SIG-M5 treated with dmso at 0.1 percent for 504 hours (cell line): ENCODE measurements at regions not wholly inside any gene's neighbourhood (a gene's known extent, or its start where the extent isn't known, plus 50 kb on each side); places are given as distances from the start of the nearest gene placed in this dataset.
A peak's percentile ranks its signal among the peaks of the same experiment; 100 is the strongest.
"Not testable (repeated sequence)": the region's sequence is repeated elsewhere in the genome, so short reads cannot be mapped to it uniquely, and the experiment has no call there.

Experiments
- DNase-seq: peaks from one replicate; lab custom pipeline; 2025; ENCODE audit not compliant: unreplicated experiment; lab: John Stamatoyannopoulos, UW

DNA sequence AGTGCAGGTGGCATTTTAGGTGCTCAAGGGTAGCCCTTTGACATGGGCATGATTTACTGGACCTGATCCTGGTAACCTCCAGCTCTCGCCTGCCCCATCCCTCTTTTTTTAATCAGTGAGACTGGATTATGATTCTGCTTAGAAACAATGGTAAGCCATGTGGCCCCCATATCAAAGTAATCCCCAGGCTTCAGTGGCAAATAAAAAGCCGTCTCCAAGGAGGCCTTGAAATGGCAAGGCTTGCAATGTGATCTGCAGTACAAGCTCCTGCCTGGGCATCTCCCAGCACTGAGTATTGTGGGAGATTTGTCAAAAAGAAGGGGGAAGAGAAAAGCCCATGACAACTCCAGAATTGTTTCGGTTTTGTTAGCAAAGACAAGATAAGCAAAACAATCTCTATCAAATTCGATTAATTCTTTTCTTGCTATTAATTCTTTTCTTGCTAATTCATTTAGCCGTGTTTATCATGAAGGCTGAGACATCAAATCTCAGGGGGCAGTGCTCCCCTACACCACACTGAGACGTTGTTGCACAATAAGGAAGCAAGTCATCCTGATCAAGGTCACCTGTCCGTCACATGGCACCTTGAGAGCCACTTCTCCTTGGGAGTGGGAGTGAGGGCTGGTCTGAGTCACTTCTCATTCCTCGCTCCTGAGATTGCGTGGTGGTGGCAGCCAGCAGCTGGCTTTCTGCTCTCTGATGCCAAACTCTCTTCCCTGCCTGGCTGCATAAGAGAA, 312.7 kb upstream of the GATB start:
- DNase-seq = no peak

DNA sequence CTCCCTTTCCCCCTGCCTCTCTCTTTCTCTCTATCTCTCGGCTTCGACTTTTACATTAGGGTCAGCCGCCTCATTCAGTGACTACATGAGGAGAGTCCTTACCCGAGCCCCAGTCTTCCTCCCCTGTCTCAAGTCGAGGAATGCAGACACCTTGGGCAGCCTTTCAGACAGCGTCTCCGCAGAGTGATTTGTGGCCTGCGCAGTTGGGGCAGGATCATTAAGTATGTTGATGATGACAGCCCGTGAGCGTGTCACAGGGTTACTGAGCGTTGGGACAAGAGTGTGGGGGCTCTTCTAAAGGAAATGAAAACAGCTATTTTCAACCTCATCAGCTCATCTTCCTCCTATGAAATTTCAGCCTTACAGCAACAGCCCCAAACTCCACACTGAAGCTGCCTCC, 312.1 kb upstream of the GATB start:
- no peak for DNase-seq

DNA sequence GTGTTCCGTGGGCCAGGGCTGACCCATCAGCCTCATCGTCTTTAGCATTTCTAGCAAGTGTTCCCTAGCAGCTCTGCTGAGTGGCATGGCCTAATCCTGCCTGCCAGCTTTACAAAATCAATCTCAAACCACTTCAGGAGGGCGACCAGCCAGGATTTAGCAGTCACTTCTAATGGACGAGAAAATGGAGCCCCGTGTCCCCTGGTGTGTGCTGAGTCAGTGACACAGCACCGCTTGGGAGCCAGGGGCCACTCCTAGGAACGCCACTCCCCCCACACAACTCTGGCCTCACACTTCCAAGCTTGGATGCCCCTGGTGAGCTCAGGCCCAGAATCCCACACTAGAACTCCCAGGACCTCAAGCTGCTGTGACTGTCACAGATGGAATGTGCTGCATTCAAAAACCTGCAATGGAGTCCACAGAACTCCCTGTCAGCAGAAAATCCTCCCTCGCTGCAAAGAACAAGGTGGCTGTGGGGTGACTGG, 311.2 kb upstream of the GATB start:
- DNase-seq = no peak

DNA sequence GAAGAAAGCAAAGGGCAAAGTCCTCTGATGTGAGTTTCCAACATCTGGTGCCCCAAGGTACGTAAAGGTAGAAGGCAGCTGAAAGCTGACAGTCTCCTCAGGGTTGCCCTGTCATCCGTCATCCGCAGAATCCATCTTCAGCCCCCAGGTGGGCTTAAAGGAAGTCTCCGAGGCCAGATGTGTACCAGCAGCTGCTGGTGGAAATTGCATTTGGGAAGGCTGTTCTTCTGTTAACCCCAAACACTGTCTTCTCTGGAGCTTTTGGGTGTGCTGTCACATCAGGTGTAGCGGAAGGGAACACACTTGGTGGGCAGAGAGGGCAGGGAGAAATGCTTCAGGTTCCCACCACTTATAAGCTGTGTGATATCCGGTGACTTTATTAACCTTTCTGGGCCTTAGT, 310.0 kb upstream of the GATB start:
- no peak for DNase-seq

DNA sequence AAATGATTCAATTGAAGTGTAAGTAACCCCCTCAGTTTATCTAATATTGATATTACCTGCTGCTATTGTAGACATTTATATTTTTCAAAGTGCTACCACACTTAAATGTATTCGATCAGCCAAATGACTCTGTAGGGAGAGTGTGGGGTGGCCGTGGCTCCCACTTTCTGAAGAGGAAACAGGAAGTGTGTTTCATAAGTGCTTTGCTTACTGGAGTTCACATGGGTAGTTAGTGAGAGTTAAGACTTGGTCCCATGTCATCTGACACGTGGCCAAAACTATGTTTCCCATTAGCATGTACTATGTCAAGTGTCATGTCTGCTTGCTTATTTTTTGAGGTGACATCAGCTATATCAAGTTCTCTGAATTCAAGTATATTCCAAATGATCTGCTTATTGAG, 308.1 kb upstream of the GATB start:
- DNase-seq = no peak

DNA sequence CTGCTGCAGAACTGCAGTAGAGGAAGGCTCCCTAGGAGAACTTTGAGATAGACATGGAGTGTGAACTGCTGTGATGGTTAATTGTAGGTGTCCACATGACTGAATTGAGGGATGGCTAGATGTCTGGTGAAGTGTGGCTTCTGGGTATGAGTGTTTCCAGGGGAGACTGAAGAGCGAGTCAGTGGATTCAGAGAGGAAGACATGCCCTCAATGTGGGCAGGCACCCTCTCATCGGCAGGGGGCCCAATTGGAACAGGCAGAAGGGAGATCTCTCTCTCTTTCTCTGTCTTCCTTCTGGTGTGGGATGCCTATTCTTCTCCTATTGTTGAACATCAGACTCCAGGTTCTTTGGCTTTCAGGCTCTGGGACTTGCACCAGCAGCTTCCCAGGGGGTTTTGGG, 304.7 kb upstream of the GATB start:
- no peak for DNase-seq

DNA sequence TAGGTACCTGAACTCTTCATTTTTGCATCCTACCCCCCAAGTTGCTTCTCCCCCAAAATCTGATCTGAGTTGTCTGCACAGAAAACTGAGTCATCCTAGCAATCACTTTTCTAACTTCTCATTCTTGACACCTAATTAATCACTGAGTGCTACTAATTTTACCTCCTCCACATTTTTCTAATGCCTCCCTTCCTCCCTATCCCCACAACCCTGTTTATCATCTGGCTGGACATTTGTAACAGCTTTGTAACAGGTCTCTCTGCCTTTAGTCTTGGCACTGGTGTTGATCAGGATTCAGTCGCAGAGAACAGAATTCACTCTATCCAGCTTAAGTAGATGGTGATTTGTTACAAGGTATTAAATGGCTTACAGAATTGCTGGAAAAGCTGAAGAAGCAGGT, 303.9 kb upstream of the GATB start:
- DNase-seq = no peak

DNA sequence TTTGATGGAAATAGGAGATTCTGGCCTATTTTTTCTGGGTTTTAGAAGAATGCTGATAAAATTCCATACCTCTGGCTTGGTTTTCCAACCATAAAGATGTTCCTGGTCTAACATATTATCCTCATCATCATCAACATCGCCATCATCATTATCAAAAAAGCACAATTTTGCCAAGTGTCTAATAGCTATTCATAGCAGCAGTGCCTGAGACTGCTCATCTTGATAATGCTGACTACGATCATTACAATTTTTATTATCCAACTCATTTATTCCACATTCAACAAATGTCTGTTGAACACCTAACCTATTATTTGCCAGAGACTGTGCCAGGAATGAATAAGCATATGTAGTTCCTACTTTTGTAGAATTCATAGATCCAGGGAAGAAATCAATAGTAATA, 303.5 kb upstream of the GATB start:
- DNase-seq = no peak

DNA sequence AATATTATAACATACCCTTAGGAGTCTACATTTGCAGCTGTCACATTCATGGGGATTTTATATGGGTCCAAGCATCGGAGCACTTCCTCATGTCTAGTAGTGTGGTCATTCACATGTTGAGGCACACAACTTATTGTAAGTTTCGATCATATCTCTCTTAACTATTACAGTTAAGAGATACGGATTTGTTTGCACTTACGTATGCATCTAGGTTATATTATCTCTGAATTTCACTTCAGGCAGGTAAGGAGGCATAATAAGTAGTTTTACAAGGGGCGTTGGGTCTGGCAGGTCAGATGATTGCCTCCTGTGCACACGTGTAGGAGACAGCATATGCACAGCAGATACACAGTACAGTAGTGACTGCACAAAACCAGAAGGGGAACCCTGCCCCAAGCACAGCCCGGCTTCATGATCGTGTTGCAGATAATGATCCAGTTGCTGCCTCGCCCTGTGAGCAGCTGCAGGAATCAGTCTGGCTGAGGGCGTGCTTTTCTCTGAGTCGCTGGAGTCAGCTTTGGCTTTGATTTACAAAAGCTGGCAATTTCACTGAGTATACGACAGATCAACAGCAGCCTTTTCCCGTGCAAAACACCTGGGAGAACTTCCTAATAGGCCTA, 302.9 kb upstream of the GATB start:
- no peak for DNase-seq

DNA sequence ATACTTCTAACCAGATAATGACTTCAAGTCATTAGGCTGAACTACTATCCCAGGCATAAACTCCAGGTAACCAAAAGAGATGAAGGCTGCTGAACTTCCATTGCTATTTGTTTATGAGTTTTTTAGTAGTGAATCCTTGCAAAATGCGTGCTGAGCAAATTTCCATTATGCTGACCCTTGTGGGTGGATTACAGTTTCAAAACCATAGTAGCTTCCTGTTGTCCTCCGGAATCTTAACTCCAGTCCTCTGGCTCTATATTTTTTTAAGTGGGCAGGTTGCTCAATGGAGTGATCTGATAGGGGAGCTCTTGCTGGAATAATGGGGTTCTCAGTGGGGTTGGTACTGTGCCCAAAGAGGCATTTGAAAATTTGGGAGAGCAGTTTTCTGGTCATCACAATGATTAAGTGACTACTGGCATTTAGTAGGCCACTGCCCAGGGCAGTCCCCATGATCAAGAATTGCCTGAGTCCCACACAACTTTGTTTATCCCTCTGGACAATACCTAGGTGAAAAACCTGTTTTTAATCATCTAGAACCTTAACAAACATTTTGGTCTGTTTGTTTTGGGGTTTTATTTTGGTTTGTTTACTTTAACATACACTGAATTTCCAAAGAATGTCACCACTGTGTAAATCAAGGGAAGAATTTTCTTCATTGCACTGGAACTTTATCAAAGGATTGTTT, 302.3 kb upstream of the GATB start:
- no peak for DNase-seq

DNA sequence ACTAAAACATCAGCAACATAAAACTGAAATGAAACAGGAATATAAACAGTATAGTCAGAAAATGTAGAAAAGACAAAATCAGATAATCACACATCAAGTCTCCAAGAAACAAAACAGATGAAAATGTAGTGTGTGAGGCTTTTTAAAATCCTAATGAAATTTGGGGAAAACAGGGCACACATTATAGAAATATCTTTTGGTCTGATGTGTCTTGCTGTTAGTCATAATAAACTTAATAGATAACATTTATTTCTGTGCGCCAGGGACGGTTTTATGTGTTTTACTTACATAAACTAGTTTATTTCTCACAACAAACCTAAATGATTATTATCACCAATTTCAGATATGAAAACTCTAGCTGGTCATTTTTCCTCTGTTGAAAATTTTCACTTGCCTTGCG, 293.9 kb upstream of the GATB start:
- no peak for DNase-seq

DNA sequence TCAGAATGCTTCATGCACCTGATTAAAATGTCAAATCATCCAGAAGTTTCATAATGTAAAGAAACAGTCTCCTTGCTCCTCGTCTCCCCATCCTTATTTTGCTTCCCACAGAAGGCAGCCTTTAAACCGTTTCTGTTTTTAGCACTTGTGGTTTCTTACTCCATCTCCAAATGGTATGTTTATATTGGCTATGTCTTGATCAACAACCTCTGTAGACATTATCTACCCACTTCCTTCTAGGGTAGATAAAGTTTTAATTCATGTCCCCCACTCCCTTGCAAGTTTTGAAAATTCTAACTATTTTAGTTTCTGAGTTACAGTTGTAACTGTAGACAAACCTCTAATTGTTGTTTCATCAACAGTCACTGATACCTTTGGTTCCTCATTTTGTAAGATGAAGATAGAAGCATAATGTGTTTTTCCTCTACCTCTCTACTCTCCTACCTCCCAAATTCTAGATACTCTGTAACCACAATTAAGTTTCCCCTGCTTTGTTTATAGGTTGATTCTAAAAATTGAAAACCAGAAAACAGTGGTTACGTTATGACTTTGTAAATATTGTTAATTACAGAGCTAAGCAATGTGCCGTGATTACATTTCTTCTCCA, 291.7 kb upstream of the GATB start:
- DNase-seq = peak; percentile 79

DNA sequence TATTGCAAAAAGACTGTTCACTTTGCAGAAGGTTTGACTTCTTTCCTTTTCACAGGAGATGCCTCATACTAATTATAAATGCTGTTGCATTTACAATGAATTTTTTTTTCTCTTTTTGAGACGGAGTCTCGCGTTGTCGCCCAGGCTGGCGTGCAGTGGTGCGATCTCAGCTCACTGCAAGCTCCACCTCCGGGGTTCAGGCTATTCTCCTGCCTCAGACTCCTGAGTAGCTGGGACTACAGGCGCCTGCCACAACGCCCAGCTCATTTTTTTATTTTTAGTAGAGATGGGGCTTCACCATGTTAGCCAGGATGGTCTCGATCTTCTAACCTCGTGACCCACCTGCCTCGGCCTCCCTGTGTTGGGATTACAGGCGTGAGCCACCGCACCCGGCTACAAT, 290.5 kb upstream of the GATB start:
- not testable (repeated sequence) for DNase-seq

DNA sequence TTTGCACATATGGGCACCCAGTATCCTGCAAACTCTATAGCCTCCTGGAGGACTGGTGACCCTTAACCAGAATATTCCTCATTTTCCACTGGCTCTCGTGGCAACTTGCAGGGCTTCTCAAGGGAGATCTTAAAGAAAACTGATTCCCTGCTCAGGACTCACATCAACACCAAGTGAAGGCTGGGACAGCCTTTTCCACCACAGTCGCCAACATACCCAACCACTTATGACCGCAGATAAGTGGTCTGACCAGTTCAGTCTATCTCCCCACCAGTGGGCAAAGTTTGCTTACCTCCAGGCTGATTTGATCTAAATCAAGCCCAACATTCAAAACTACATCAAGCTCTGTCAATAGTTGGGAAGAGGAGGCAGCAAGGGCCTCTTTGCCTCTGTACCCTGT, 289.3 kb upstream of the GATB start:
- no peak for DNase-seq

DNA sequence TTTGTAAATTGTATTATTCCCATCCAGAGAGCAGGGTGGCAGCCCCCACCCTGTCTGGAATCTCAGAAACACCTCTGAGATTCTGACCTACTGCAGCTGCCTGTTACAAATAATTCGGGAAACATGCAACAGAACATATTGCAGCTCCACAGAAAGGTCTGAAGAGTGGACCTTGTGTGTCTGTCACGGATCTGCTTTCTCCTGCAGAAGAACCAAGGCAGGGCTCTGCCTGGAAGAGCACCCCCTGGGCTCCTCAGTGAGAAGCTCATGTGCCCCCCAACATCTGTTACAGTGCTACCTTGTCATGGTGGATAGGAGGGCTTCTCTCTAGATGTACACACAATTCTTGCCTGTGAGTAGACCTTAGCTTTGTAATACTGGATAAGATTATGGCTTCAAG, 286.6 kb upstream of the GATB start:
- no peak for DNase-seq

DNA sequence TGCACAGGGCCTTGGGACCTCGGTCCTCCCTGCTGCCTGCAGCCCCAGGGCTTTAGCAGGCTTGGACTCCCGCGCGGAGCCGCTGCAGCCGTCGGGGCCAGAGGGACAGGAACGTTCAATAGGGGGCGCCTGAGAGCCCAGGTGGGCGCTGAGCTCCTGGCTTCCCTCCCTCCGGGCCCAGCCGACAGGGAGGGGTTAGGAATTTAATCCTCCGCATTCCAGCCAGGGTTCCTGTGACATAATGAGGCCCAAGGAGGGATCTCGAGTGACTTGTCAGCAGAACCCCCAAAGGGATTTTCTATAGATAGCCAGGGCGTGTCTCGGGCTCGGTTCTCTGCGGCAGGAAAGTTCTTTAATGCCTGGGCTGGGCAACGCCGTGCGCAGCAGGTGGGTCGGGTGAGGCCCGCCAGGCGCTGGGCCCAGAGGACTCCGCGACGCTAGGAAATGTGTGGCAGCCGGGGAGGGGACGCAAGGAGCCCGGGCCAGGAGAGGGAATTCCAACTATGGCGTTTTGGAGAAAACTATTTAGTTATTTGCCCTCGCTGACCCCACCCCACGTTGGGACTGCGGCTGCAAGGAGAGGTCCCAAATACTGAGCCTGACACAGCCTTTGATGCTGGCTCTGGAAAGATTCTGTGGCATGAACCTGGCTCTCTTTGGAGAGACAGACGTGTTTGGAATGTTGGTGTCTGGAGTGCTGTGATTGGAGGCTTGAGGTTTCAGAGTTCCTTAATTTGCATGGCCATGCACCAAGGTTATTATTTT, 285.2 kb upstream of the GATB start:
- DNase-seq = no peak

DNA sequence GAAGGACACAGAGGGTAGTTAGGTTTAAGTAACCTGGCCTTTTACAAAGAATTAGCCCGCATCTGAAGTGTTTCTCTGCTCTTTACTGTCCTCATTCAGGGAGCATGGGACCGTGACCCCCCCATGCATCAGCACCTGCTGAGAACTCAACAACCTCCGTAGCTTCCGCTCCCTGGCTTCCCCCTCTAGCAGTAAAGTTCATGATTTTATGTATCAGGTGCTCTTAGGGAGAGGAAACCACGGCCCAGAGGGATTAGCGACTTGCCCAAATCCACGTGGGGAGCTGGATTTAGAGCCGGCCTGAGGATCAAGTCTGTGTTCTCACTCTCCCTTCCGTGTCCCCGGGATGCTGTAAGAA, 284.6 kb upstream of the GATB start:
- DNase-seq = no peak

DNA sequence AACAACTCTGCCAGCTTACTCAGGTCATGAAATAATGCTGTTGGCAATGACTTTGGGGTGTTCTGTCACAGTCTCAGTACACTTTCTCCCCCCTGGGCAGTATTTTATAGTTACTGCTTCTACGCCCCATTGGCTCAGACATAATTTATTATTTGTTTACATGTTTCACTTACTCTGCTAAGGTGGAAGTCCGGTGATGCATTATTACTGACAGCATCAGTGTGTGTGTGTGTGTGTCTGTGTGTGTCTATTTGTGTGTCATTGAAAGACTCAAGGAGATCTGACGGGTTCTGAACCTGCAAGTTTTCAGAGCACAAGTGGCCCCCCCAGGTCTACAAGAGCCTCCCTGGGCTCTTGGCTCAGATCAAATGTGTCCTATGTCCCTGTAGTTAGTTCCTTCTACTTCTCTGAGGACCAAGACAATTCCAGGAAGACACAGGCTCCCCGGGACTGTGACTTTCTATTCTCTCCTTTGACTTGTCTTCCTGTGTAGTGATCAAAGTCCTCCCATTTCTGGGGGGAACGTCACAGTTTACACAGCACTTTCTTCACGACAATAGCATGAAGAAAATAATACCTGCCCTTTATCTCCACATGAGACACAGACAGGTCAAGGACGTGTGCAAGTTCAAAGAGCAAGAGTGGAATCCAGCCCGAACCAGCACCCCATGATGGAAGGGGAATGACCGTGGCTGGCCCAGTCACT, 283.7 kb upstream of the GATB start:
- no peak for DNase-seq

DNA sequence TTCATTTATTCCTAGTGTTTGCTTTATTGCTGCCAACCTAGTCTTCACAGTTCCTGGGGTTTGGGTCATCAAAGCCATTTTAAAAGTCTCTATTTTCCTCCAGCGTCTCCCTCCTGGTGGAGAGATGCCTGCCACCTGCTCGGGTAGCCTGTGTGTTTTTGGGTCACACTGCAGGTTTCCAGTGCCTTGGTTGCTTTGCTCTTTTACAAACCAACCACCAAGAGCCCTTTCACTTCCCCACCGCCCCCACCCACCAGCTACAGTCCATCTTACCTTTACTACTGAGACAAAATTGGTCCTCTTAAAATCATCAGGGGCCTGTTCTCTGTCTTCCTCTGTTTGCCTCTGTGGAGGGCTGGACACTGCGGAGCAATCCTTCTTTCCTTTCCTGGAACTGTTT, 280.5 kb upstream of the GATB start:
- DNase-seq = no peak

DNA sequence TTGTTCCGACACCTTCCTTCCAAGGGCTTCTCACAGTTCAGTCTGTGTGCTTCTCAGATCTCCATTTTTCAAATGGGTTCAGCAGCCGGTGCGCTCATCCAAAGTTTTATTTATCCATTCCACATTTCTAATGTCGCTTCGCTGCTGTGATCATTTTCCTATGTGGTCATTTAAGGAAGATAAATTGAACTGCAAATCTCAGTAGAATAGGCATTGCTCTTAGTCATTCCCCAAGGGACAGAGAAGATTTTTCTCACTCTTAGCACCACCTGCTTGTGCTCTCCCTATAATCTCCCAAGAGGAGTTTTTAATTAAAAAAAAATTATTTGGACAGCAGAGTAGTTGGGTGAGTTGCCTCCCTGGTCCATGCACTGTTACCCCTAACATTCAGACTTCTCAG, 278.9 kb upstream of the GATB start:
- no peak for DNase-seq

DNA sequence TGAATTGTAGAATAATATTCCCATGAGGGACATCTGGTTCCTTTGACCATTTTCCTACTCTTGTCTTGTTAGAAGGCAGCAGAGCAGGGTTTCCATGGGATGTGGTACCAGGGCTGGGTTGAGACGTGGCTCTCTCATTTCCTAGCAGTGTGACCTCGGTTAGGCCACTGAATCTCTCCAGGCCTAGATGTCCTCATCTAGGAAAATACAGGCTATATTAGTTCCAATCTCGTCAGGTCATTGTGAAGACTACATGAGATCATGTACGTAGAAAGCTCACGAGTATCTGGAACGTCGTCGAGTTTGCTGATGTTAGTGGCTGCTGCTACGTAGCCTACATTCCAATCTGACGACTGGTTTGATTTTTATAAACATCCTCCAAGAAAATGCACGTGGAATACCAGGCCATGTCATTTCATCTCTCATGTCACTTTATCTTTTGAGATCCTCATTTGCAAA, 278.2 kb upstream of the GATB start:
- no peak for DNase-seq
